ENCODE measurements at regions not wholly inside any gene's neighbourhood (a gene's known extent, or its start where the extent isn't known, plus 50 kb on each side); places are given as distances from the start of the nearest gene placed in this dataset.

DNA sequence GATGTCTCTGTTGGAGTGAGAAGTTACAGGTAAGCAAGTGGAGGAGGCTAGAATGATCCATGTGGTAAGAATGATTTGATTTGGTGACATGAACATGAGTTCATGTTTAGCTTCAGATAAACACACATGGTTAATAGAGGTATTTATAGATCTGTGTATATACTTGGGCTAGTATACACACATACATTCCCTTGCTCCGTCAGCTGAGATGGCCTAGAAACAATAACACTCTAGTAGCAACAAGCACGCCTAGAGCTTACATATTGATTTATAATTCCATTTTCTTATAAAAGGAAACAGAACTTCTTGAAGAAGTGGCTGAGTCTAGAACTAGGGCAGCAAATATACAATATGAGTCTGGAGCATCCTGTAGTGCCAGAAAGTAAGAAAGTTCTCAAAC is 223.0 kb downstream of the RND3 start:
- no peak for TF ChIP-seq CTCF (optimal IDR thresholded peaks at IDR 0.05 in 1 of 3, IDR thresholded peaks at IDR 0.05 in 1 of 3, conservative IDR thresholded peaks at IDR 0.05 in 1 of 3; ENCODE audit: extremely low read depth in 1 of 3, insufficient read depth in 2 of 3, low read length in 3 of 3)
- TF ChIP-seq EZH2 (IDR thresholded peaks at IDR 0.05; ENCODE audit: low read length) = no peak

All from keratinocyte (primary cell).